ENCODE measurements at regions not wholly inside any gene's neighbourhood (a gene's known extent, or its start where the extent isn't known, plus 50 kb on each side); places are given as distances from the start of the nearest gene placed in this dataset.

DNA sequence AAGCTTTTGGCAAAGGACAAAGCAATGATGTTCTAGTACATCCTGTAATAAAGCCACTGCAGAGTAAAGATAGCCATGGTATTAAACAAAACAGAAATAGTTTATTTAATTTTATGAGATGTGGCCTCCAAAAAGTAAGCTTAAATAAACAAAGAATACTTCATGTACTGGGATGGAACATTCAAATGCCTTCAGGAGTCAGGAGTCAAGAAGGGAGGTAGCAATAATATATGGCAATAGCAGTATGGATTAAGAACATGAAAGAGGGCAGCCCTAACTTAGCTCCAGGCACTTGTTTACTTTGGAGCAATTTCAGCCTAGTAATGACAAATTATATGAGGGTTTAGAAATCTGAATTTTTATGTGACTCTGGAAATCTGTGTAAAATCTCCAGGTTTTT is 343.9 kb upstream of the THRB start:
- TF ChIP-seq TAF1 (IDR thresholded peaks at IDR 0.05; ENCODE audit: low read depth) (no peak), EZH2 (IDR thresholded peaks at IDR 0.05; ENCODE audit: borderline replicate concordance, insufficient read depth, low read length, poor library complexity, severe bottlenecking) (no peak), POLR2AphosphoS5 (IDR thresholded peaks at IDR 0.05) (no peak), SMC3 (conservative IDR thresholded peaks at IDR 0.05; ENCODE audit: poor library complexity) (no peak), CTCF (IDR thresholded peaks at IDR 0.05; ENCODE audit: poor library complexity, severe bottlenecking) (no peak), MXI1 (conservative IDR thresholded peaks at IDR 0.05; ENCODE audit: poor library complexity, severe bottlenecking) (no peak), RAD21 (conservative IDR thresholded peaks at IDR 0.05) (no peak), REST (IDR thresholded peaks at IDR 0.05; ENCODE audit: borderline replicate concordance) (no peak), EP300 (conservative IDR thresholded peaks at IDR 0.05; ENCODE audit: poor library complexity, severe bottlenecking) (no peak)
